HG03103 (cell line): ENCODE measurements at regions not wholly inside any gene's neighbourhood (a gene's known extent, or its start where the extent isn't known, plus 50 kb on each side); places are given as distances from the start of the nearest gene placed in this dataset.

Source experiments
- ATAC-seq: cut with Tn5 transposase; IDR thresholded peaks from one replicate; pipeline ENCODE4 v1.9.1; 2021; ENCODE audit warnings: low read depth; ENCODE audit not compliant: unreplicated experiment

- ATAC-seq = no peak
Measured at GRCh38 chr9:118455259-118455658, 751.1 kb downstream of the TLR4 start.

GRCh38 chr9:118455788-118456187, 751.6 kb downstream of the TLR4 start:
- ATAC-seq = no peak

GRCh38 chr9:118457171-118458000, 753.2 kb downstream of the TLR4 start:
- no peak for ATAC-seq

- ATAC-seq = no peak
Measured at GRCh38 chr9:118459913-118460312, 755.7 kb downstream of the TLR4 start.

- ATAC-seq = no peak
Measured at GRCh38 chr9:118463419-118463818, 759.2 kb downstream of the TLR4 start.

GRCh38 chr9:118473521-118473920, 769.3 kb downstream of the TLR4 start:
- no peak for ATAC-seq

- no peak for ATAC-seq
Measured at GRCh38 chr9:118478752-118479151, 774.5 kb downstream of the TLR4 start.

- ATAC-seq = no peak
Measured at GRCh38 chr9:118482306-118482705, 778.1 kb downstream of the TLR4 start.

GRCh38 chr9:118483677-118484076, 779.5 kb downstream of the TLR4 start:
- ATAC-seq = no peak

GRCh38 chr9:118503236-118503635, 799.0 kb downstream of the TLR4 start:
- no peak for ATAC-seq

- no peak for ATAC-seq
Measured at GRCh38 chr9:118510711-118511110, 806.5 kb downstream of the TLR4 start.

- no peak for ATAC-seq
Measured at GRCh38 chr9:118515947-118516346, 811.7 kb downstream of the TLR4 start.

- no peak for ATAC-seq
Measured at GRCh38 chr9:118521261-118521660, 817.1 kb downstream of the TLR4 start.

GRCh38 chr9:118522093-118523028, 818.2 kb downstream of the TLR4 start:
- ATAC-seq = peak; percentile 91

GRCh38 chr9:118527261-118527660, 823.1 kb downstream of the TLR4 start:
- no peak for ATAC-seq

GRCh38 chr9:118529210-118529609, 825.0 kb downstream of the TLR4 start:
- ATAC-seq = peak; percentile 65

GRCh38 chr9:118529624-118530214, 825.5 kb downstream of the TLR4 start:
- ATAC-seq = peak; percentile 88

GRCh38 chr9:118532592-118532991, 828.4 kb downstream of the TLR4 start:
- ATAC-seq = no peak

- no peak for ATAC-seq
Measured at GRCh38 chr9:118533101-118533500, 828.9 kb downstream of the TLR4 start.

- no peak for ATAC-seq
Measured at GRCh38 chr9:118533850-118534249, 829.6 kb downstream of the TLR4 start.

- no peak for ATAC-seq
Measured at GRCh38 chr9:118536153-118536552, 832.0 kb downstream of the TLR4 start.
